AML-193 (cell line): ENCODE measurements at regions not wholly inside any gene's neighbourhood (a gene's known extent, or its start where the extent isn't known, plus 50 kb on each side); places are given as distances from the start of the nearest gene placed in this dataset.

Experiments
- DNase-seq, 2 experiments: peaks; one replicate each; lab custom pipeline; 2025; lab: John Stamatoyannopoulos, UW

GRCh38 chr22:27452245-27452644, 349.3 kb downstream of the MN1 start:
- no peak for DNase-seq

GRCh38 chr22:27452922-27453321, 348.6 kb downstream of the MN1 start:
- DNase-seq, result no peak

GRCh38 chr22:27453725-27454124, 347.8 kb downstream of the MN1 start:
- no peak for DNase-seq

GRCh38 chr22:27454807-27455450, 346.6 kb downstream of the MN1 start:
- no peak for DNase-seq

DNA sequence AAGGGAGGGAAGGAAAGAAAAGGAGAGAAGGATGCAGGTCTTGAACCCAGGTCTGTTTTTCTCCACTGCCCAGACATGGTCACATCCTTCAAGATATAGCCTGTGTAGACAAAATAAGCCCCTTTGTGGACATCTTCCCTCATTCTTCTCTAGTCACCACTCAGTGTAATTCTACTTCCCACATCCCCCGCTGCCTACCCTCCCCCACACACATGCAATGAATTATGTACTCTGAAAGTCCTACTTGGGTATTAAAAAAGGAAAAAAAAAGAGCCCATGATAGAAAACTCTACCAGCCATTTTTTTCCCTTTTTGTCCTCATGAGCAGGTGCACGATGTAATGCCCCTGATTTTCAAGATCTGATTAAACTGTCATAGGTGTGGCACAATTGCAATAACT, 346.0 kb downstream of the MN1 start:
- no peak for DNase-seq

GRCh38 chr22:27456696-27457503, 344.7 kb downstream of the MN1 start:
- DNase-seq, result no peak

- no peak for DNase-seq
Observed at GRCh38 chr22:27459999-27460398, 341.6 kb downstream of the MN1 start.

DNA sequence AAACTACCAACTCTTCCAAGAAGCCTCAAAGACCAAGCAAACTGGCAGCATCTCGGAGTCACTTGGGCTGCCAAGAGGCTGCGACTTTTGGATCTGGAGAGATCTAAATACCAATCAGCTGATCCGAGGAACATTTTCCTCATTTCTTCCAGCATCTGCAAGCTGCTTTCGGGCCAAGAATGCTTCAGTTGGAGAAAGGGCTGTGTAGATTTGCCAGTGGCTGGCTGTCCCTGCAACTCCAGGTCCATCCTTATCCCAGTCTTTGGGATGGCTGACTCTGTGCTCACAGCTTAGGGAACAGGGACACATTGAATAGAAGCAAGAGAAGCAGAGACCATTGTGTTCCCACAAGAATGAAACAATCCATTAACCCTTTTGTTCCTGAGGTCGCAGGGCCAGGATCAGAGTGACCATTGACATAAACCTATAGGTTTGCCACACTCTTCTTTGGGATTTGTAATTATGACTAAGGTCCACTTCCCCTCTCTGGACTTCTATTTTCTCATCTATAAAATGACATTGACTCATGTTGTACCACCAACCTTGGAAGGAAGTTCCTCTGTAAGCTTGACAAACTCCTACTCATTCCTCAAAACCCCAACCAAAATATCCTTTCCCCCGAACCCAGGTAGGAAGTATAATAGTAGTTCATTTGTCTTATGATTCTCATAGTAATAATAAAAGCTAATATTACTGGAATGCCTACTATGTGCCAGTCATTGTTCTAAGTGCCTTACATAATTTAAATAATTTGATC, 340.8 kb downstream of the MN1 start:
- DNase-seq, result no peak

DNA sequence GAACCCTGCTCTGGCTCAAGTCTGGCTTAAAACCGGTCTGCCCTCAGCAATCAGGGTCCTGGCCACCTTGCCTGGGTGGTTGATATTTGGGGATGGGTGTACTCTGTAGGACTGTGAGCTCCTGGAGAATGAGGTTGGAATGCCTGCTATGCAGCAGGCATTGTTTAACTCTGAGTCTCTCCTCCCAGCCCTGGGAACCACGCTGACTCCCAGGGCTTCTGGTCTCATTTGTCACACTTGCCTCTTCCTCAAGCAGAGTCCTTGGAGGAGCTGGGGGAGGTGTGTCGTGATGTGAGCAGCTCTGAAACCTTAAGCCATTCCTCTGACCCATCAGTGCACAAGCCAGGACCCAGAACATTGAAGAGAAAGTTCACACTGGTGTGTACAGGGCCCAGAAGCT, 340.1 kb downstream of the MN1 start:
- no peak for DNase-seq

- no peak for DNase-seq
Observed at GRCh38 chr22:27462190-27462589, 339.4 kb downstream of the MN1 start.

DNA sequence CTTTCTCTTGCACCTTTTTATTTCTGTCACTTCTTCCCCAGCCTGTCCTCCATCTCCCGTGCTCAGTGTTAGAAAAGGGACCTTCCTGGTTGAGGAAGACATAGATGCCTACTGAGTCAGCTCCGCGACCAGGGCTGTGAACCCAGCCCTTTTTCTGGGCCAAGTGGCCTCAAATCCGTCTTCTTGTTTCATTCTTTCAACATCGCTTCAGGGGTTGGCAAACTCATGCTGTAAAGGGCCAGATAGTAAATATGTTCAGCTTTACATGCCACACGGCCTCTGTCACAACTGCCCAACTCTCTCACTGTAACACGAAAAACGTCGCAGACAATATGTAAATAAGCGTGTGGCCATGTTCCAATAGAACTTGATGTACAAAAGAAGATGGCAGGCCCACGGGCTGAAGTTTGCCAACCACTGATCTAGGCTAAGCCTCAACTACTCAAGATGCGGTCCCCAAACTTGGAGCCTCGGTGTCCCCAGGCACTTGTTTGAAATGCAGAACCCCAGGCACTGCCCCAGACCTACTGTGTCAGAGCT, 338.4 kb downstream of the MN1 start:
- DNase-seq, result no peak

- no peak for DNase-seq
Observed at GRCh38 chr22:27466229-27466628, 335.3 kb downstream of the MN1 start.

DNA sequence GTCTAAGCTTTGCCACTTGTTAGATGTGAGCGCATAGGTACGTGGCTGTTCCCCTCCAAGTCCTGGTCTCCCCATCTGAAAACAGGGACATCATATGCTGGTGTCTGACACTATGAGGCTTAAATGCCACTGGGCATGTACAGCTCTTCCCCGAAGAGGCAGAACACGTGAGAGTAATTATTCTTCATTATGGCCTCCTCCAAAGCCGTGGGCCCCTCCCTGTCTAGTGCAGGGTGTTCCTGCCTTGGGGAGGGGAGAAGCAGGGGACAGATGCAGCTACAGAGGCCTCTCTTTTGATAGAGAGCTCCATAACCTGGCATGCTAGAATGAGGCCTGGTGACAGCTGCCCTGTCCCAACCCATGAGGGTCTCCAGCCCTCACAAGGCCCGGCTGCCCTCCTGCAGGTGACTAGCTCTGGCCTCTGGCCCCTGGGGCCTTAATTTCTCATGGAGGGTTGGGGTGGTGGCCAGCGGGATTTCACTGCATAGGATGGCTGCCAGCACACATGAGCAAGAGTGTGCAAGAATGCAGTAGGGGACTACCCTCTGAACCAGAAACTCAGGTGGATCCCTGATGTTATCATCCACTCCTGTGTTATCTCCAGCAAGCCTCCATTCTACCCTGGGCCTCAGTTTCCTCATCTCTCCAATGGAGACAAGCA, 334.6 kb downstream of the MN1 start:
- no peak for DNase-seq

- no peak for DNase-seq
Observed at GRCh38 chr22:27467711-27468110, 333.8 kb downstream of the MN1 start.

DNA sequence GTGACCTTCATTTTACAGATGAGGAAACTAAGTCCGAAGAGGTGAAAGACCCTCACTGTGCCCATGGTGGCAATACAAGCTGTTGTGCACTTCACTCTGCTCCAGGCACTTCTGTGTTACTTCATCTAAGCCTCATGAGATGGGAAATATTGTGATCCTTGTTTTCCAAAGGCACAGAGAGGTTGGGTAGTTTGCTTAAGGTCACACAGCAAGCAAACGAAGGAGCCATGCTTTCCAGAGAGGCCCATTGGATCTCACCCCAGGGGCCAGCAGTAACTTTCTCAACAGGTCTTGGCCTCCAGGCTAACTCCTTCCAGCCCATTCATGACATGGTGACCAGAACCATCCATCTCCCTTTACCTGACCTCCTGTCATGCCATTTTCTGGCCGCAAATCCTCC, 332.8 kb downstream of the MN1 start:
- no peak for DNase-seq

DNA sequence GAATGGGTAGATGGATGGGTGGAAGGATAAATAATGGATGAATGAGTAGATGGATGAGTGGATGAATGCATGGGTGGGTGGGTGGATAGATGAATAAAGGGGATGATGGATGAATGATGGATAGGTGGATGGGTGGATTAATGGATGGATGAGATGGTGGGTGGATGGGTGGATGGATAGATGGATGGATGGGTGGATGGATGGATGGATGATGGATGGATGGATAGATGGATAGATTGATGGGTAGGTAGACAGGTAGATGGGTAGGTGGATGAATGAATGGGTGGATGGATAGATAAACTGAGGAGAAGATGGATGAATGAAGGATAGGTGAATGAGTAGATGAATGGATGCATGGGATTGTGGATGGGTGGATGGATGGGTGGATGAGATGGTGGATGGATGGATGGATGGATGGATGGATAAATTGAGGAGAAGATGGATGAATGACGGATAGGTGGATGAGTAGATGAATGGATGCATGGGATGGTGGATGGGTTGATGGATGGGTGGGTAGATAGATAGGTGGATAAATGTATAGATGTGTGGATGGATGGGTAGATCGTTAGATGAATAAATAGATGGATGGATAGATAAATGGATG, 331.3 kb downstream of the MN1 start:
- no peak for DNase-seq

DNA sequence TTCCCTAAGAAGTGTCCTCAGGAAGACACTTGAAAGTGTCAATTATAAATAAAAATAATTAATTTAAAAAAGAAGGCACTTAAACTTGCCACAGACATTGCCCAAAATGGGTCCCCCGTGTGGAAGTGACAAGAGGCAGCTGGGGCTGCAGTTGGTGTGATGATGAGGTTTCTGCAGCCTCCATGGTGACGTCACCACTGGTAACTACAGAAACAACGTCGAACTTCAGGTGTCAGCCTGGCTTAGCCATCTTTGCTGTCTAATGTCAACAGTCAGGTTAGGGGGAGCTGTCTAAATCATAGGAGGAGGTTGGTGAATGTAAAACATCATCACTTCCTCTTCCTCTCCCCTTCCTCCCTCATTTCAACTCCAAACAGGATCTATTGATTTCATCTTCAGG, 328.6 kb downstream of the MN1 start:
- DNase-seq, result no peak

DNA sequence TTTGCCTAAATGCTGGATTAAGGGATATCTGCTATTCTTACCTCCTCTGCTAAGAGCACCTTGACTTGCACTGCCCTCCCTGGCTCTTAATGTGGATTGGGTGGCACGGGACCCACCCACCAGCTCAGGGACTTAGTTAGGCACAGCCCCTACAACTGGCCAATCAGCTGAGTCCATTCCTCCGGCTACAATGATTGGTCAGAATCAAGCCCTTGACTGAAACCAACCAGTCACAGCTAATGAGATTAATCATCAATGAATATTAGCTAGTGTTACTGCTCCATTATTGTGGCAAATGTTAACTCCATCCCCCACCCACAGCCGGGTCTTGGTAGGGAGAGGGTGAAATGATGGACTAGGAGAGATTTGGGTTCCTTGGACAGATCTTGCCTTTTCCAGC, 328.0 kb downstream of the MN1 start:
- DNase-seq, result no peak

DNA sequence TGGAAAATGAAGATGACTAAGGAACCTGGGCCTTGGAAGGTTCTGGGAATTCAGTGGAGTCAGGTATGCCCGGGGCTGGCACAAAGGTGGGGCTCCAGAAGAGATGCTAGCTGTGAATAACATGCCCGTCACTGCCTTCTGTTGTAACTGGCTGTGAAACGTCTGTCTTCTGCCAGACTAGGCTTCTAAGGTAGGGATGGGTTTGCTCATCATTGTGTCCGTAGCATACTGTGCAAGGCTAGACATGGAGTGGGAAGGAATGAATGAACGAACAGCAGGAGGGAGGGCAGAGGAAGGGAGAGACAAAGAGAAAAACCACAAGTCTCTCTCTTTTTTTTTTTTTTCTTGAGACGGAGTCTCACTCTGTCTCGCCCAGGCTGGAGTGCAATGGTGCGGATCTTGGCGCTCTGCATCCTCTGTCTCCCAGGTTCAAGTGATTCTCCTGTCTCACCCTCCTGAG, 327.4 kb downstream of the MN1 start:
- DNase-seq, result no peak

- no peak for DNase-seq
Observed at GRCh38 chr22:27474711-27475547, 326.6 kb downstream of the MN1 start.

DNA sequence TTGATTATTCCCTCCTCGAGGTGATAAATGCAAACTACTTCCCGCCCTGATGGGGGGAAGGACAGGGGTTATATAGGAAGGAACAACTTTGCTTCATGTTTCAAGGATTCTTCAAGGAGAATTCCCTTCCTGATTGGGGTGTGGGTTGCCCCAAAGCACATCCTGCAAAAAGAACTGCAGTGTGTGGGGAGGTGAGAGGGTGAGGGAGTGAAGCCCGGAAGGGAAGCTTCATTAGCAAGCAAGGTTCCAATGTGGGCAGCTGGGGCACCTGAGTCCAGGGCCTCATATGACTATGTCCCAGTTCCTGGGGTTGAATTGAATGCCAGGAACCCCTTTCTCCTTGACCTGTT, 326.0 kb downstream of the MN1 start:
- no peak for DNase-seq
